8988T (cell line): ENCODE measurements at regions not wholly inside any gene's neighbourhood (a gene's known extent, or its start where the extent isn't known, plus 50 kb on each side); places are given as distances from the start of the nearest gene placed in this dataset.

Experiments
- DNase-seq: peaks from one replicate; pipeline ENCODE4 v3.0.0; 2011

- no peak for DNase-seq
These were observed 61.1 kb upstream of the ZMIZ1 start for GRCh38 chr10:79007421-79008319.

DNA sequence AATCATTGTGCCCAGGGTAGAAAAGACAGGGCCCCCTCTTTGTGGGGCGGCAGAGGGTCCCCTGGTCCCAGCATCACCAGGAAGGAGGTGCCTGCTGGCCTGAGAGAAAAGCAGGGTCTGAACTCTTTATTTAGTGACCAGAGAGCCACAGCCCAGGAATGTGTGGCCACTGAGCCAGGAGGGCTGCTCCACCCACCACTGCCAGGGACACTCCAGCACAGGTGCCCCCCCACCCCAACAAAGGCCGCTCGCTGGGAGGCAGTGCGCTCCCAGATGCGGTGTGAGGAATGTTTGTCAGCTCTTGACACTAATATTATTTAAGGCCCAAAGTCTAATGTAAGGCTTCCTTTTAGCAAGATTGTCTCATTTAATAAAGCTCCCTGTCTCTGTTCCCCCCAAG lies 59.6 kb upstream of the ZMIZ1 start:
- DNase-seq = no peak

DNA sequence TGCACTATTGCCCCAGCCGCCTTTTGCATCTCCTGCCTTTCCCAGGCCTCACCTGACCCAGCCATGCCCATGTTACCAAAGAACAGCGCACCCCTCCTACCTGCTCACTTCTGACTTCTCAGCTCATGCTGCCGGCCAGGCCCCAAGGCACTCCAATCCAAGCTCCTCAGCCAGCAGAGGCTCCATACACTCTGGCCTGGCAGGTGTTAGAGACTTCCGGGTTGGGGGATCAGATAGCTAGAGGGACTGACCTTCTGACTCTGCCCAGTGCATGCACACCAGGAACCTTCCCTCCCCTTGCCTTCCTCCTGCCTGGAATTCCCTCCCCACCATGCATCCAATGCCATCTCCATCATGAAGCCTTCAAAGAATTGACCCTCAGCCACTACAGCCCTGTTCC lies 56.2 kb upstream of the ZMIZ1 start:
- no peak for DNase-seq

- no peak for DNase-seq
These were observed 55.3 kb upstream of the ZMIZ1 start for GRCh38 chr10:79013406-79013987.

DNA sequence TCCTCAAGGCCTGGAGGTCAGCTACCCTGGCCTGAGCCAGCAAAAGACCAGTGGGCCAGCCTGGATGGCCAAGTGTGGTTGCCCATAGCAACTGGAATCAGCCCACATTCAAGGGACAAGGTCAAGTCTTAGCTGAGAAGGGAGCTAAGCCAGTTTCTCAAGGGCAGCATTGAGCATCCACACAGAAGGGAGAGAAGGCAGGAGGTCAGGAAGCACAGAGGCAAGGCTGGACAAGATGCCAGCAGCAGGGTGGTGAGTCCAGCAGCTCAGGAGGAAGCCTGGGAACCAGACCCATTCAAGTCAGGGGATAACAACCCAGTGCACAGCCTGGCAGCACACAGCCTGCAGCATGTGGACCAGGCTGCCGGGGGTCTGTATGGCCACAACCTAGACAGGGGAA lies 54.0 kb upstream of the ZMIZ1 start:
- no peak for DNase-seq

DNA sequence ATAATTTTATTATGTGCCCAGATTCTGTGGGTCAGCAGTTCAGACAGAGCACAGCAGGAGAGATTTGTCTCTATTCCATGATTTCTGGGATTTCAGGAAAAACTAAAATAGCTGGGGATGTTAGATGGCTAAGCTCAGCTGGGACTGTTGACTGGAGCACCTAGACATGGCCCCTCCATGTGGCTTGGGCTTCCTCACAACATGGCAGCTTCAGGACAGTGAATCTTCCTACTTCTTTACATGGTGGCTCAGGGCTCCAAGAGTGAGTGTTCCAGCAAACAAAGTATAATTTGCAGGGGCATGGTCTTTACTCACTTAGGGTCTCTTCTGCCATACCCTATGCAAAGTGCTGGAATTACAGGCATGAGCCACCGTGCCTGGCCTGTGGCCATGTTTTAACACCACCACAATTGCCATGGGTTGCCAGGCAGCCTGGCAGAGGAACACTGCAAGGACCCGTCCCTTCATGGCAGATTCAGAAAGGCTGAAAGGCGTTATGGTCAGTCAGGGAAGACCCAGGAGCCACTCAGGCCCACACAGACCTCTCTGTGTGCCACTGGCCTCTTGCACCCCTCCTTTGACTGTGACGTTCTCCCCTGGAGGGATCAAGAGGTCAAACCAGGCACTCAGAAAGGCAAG lies 50.8 kb upstream of the ZMIZ1 start:
- DNase-seq = no peak

GRCh38 chr10:79018521-79019011 lies 50.2 kb upstream of the ZMIZ1 start:
- no peak for DNase-seq
